DND-41 (cell line): ENCODE measurements at regions not wholly inside any gene's neighbourhood (a gene's known extent, or its start where the extent isn't known, plus 50 kb on each side); places are given as distances from the start of the nearest gene placed in this dataset.

Experiments used
- ATAC-seq: fragments of 200-7000 bp; cut with Tn5 transposase; 3 replicates; pipeline ENCODE4 v1.9.1; 2021; ENCODE audit warnings: low read depth; ENCODE audit not compliant: insufficient read depth
- DNase-seq: peaks from one replicate; pipeline ENCODE4 v3.0.0-alpha.2; 2020
- H2AFZ ChIP-seq: 2 replicates; pipeline ENCODE4 v1.6.0; 2012; ENCODE audit warnings: low read depth, low read length
- H3K27ac ChIP-seq: 2 replicates; pipeline ENCODE4 v1.5.1; 2012; ENCODE audit warnings: low read length, inconsistent platforms
- H3K27me3 ChIP-seq: fragments of 200-600 bp; sonication (generic); 2 replicates; pipeline ENCODE4 v1.6.0; 2012; ENCODE audit warnings: low read length, mild to moderate bottlenecking, inconsistent platforms; ENCODE audit not compliant: insufficient read depth, poor library complexity
- H3K36me3 ChIP-seq: 2 replicates; pipeline ENCODE4 v1.5.1; 2012; ENCODE audit warnings: low read length, inconsistent platforms; ENCODE audit not compliant: insufficient read depth
- H3K4me1 ChIP-seq: 2 replicates; pipeline ENCODE4 v1.5.1; 2012; ENCODE audit warnings: mild to moderate bottlenecking, low read length; ENCODE audit not compliant: insufficient read depth
- H3K4me2 ChIP-seq: 2 replicates; pipeline ENCODE4 v1.6.0; 2012; ENCODE audit warnings: mild to moderate bottlenecking, moderate library complexity, low read length, inconsistent platforms; ENCODE audit not compliant: insufficient read depth
- H3K4me3 ChIP-seq, 2 experiments: fragments of 200-600 bp in 1 of 2; shearing (Covaris generic) in 1 of 2; 2 replicates each; pipeline ENCODE4 v1.5.1; 2012 to 2016; ENCODE audit warnings: inconsistent platforms in 2 of 2, low read length in 2 of 2, mild to moderate bottlenecking in 2 of 2, low read depth in 1 of 2, moderate library complexity in 1 of 2
- H3K79me2 ChIP-seq: 2 replicates; pipeline ENCODE4 v1.6.0; 2012; ENCODE audit warnings: low read length, inconsistent platforms; ENCODE audit not compliant: insufficient read depth
- H3K9ac ChIP-seq: 2 replicates; pipeline ENCODE4 v1.6.0; 2012; ENCODE audit warnings: low read depth, mild to moderate bottlenecking, inconsistent platforms, low read length, moderate library complexity
- H3K9me3 ChIP-seq: 2 replicates; pipeline ENCODE4 v1.5.1; 2012; ENCODE audit warnings: low read length, moderate library complexity, mild to moderate bottlenecking, inconsistent platforms; ENCODE audit not compliant: insufficient read depth, severe bottlenecking
- H4K20me1 ChIP-seq: 2 replicates; pipeline ENCODE4 v1.6.0; 2012; ENCODE audit warnings: low read length; ENCODE audit not compliant: insufficient read depth
- CTCF ChIP-seq: IDR thresholded peaks from 2 replicates; pipeline ENCODE4 v1.5.1; 2012; ENCODE audit warnings: borderline replicate concordance, low read length, moderate library complexity, mild to moderate bottlenecking; ENCODE audit not compliant: poor library complexity, severe bottlenecking; ENCODE audit errors: extremely low read depth
- EZH2 ChIP-seq: IDR thresholded peaks from 3 replicates; pipeline ENCODE4 v1.6.1; 2012; ENCODE audit warnings: borderline replicate concordance, low read depth, mild to moderate bottlenecking, moderate library complexity, low read length, inconsistent platforms; ENCODE audit not compliant: severe bottlenecking

- DNase-seq, result no peak
- Histone ChIP-seq H3K4me1 (no peaks in the 10 kb centered on the region), H3K27me3 (no peaks in the 10 kb centered on the region), H3K4me3 (no peak overlapping the region), H3K79me2 (no peaks in the 10 kb centered on the region), H3K9ac (no peak overlapping the region), H3K27ac (no peak overlapping the region), H2AFZ (no peak overlapping the region), H3K9me3 (no peaks in the 10 kb centered on the region), H3K36me3 (no peaks in the 10 kb centered on the region), H4K20me1 (no peaks in the 10 kb centered on the region), H3K4me2 (no peak overlapping the region)
- TF ChIP-seq EZH2 (no peak), CTCF (no peak)
- ATAC-seq, result no peak
Measured at GRCh38 chr9:78630966-78631365, 334.0 kb downstream of the PSAT1 start.

GRCh38 chr9:78640728-78641127 lies 343.8 kb downstream of the PSAT1 start:
- Histone ChIP-seq H3K4me2 (no peak overlapping the region), H3K27me3 (peaks cover 6% of the 10 kb centered on the region), H3K36me3 (no peaks in the 10 kb centered on the region), H3K9me3 (no peaks in the 10 kb centered on the region), H3K79me2 (no peaks in the 10 kb centered on the region), H4K20me1 (no peaks in the 10 kb centered on the region), H3K4me1 (no peaks in the 10 kb centered on the region), H3K4me3 (no peak overlapping the region), H3K9ac (no peak overlapping the region), H3K27ac (no peak overlapping the region), H2AFZ (no peak overlapping the region)
- DNase-seq, result no peak
- TF ChIP-seq CTCF (no peak), EZH2 (no peak)
- ATAC-seq, result no peak

GRCh38 chr9:78644359-78644758 lies 347.4 kb downstream of the PSAT1 start:
- no peak for DNase-seq

More at GRCh38 chr9:78644359-78644758, 347.4 kb downstream of the PSAT1 start:
- Histone ChIP-seq H3K36me3 (no peaks in the 10 kb centered on the region), H4K20me1 (no peaks in the 10 kb centered on the region), H3K9ac (no peak overlapping the region), H3K79me2 (no peaks in the 10 kb centered on the region), H3K9me3 (no peaks in the 10 kb centered on the region), H3K4me1 (no peaks in the 10 kb centered on the region), H3K27me3 (peaks cover 6% of the 10 kb centered on the region), H3K27ac (no peak overlapping the region), H3K4me3 (no peak overlapping the region), H3K4me2 (no peak overlapping the region), H2AFZ (no peak overlapping the region)
- no peak for TF ChIP-seq EZH2
- TF ChIP-seq CTCF, result no peak
- ATAC-seq, result no peak
